HG03025 (cell line): ENCODE measurements at regions not wholly inside any gene's neighbourhood (a gene's known extent, or its start where the extent isn't known, plus 50 kb on each side); places are given as distances from the start of the nearest gene placed in this dataset.

Experiments
- ATAC-seq: cut with Tn5 transposase; IDR thresholded peaks from one replicate; pipeline ENCODE4 v1.9.1; 2021; ENCODE audit warnings: mild to moderate bottlenecking, moderate library complexity; ENCODE audit not compliant: unreplicated experiment, low FRiP score

- ATAC-seq, result no peak
These were observed 146.8 kb downstream of the FAM43A start for GRCh38 chr3:194832346-194833104.

GRCh38 chr3:194833114-194833910 is 147.6 kb downstream of the FAM43A start:
- no peak for ATAC-seq

- no peak for ATAC-seq
These were observed 151.0 kb downstream of the FAM43A start for GRCh38 chr3:194836661-194837060.

DNA sequence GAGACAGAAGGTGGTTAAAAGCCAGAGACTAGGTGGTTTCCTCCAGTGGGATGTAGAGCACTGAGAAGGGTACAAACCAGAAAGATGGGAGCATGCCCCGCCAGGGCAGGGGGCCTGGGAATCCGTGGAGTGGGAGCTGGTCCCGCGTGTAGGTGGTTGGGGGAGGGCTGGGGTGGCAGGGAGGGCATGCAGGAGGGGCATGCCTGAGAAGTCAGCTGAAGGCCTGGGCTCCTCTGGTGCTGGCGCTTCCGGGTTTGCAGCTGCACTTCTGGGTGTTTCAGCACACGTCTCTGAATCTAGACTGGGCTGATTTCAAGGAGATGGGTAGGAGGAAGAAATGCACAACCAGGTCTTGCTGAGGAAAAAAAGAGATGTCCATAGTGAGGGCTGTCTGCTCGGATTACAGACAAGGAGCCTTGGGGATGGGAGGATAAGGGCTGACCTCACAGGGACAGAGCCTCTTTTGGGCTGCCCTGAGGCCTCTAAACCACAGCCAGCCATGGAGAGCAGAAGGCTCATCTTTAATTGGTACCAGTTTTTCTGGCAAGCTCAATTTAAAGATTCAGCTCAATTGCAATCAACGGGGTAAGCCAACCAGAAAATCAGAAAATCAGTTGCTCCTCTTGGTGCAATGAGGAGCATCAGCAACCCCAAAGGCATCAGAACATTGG is 151.9 kb downstream of the FAM43A start:
- ATAC-seq, result no peak

DNA sequence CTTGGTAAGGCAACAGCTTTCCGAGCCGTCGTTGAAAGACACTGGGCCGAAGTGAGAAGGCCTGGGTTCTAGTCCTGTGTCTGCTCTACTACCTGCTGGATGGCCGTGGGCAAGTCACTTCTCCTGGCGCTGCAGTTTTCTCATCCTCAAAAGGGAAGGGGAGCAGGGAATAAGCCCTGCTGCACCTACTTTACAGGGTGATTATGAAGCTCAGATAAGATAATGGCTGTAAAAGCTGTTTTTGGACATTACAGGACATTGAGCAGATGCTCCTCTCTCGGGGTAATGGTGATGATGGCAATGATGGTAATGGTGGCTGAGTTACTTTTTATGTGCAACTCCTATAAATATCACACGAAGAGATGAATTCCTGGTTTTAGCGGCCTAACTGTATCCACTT is 152.6 kb downstream of the FAM43A start:
- ATAC-seq, result no peak

DNA sequence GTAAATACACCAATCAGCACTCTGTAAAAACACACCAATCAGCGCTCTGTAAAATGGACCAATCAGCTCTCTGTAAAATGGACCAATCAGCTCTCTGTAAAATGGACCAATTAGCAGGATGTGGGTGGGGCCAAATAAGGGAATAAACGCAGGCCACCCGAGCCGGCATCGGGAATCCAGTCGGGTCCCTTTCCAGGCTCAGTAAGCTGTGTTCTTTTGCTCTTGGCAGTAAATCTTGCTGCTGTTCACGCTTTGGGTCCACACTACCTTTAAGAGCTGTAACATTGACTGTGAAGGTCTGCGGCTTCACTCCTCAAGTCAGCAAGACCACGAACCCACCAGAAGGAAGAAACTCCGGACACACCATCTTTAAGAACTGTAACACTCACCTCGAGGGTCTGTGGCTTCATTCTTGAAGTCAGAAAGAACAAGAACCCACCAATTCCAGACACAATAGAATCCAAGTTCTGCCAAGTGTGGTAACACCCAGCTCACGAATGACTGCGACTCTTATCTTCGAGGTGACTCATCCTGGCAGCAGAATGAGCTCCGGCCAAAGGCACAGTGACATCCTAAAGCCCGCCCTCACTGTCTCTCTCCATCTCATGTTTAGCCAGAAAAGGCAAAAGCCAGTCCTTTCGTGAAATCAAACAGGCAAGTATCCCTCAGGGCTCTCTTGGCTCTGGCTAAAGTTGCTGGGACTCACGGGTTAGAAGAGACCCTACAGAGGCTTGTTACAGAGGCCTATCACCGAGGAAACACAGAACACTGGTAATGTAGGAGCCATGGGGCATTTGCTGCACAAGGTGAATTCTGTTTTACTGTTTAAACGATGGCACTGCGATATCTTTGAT is 155.2 kb downstream of the FAM43A start:
- ATAC-seq, result no peak

GRCh38 chr3:194841515-194841841 is 155.8 kb downstream of the FAM43A start:
- ATAC-seq, result no peak

GRCh38 chr3:194843556-194843955 is 157.9 kb downstream of the FAM43A start:
- ATAC-seq, result no peak

DNA sequence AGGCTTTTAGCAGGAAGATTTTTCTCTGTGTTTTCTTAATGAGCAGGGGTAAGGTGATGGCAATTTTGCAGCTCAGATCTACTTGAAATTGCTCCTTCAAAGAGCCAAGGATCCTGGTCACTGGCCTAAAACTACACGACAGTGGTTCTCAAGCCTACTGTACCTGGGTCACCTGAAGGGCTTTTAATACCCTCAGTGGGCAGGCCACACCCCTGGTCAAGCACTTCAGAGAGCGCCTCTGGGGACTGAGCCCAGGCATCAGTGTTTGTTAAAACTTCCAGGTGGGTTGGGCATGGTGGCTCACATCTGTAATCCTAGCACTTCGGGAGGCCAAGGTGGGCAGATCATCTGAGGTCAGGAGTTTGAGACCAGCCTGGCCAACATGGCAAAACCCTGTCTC is 158.4 kb downstream of the FAM43A start:
- no peak for ATAC-seq

- ATAC-seq, result no peak
These were observed 163.6 kb downstream of the FAM43A start for GRCh38 chr3:194849166-194849875.

DNA sequence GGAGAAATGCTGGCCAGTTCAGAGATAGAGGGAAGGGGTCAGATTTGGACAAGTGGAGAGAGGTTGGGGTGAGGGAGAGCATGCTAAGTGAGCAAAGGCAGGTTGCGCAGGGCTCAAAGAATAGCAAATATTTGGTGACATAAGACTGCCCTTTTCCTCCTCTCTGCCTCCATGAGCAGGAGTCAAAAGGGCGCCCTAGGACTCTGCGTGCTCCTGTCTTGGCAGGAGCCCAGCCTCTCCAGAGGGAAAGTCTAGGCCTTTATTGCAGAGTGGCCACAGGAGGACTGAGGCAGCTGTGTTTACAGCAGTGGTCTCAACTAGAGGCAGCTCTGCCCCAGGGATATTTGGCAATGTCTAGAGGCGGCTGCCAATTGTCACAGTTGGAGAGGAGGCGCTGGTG is 165.6 kb downstream of the FAM43A start:
- no peak for ATAC-seq

- ATAC-seq, result no peak
These were observed 166.3 kb downstream of the FAM43A start for GRCh38 chr3:194851941-194852340.

- ATAC-seq, result no peak
These were observed 166.7 kb downstream of the FAM43A start for GRCh38 chr3:194852345-194852744.

- ATAC-seq, result no peak
These were observed 167.3 kb downstream of the FAM43A start for GRCh38 chr3:194852831-194853508.

- no peak for ATAC-seq
These were observed 168.5 kb downstream of the FAM43A start for GRCh38 chr3:194854206-194854605.

DNA sequence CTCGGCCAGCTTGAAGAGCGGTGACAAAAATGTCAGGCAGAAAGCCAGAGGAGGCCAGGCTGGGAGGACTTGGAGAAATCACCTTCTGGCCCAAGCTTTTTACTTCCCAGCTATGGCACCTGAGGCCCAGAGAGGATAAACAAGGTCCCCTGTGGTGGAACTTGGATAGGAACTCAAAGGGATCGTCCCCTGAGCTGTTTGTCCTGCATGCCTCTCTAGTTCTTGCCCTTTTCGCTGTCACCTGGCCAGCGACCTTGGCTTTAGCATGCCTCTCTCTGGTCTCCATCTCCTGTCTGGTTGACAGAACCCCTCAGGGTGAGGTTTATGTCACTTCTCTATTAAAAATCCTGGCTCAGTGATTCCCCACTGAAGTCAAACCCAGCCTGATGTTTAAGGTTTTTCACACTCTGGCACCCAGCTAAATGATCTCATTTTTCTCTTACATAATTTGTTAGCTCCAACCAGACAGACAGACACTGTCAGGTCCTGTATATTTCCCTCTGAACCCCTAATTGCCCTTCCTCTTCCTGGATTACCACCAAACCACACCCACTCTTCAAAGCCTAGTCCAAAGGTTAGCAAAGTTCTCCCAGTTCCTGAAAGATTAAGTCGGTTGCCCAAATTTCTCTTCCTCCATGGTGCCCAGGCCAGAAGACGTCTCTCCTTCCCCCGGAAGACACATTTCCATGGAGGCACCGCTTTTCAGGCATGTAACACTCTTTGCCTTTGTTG is 169.1 kb downstream of the FAM43A start:
- no peak for ATAC-seq

DNA sequence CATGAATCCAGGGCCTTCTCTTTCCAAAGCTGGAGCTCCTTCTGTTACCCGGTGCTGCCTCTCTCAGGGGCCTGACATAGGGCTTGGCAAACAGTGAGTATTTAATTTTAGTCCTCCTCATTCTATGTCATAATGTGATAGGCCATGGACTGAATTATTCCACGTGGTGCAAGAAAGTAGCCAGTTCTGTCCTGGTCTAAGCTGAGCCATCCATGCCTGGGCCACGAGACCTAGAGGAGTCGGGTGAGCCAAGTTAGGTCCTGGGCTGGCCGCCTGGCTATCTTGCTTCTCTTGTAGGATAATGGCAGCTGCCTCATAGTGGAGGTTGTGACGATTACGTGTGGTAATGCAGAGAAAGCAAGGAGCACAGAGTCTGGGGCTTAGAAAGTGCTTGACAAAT is 170.6 kb downstream of the FAM43A start:
- ATAC-seq, result no peak

- no peak for ATAC-seq
These were observed 171.9 kb downstream of the FAM43A start for GRCh38 chr3:194857469-194858113.
